Smooth muscle cell (in vitro differentiated cells): ENCODE measurements at regions not wholly inside any gene's neighbourhood (a gene's known extent, or its start where the extent isn't known, plus 50 kb on each side); places are given as distances from the start of the nearest gene placed in this dataset.

Source experiments
- DNase-seq: peaks from one replicate; lab custom pipeline; 2025; ENCODE audit not compliant: unreplicated experiment; lab: John Stamatoyannopoulos, UW
- H2AFZ ChIP-seq: fragments of 200-600 bp; sonication (generic); 2 replicates; pipeline ENCODE4 v1.6.0; 2016; ENCODE audit warnings: antibody characterized with exemption, low read depth, mild to moderate bottlenecking
- H3F3A ChIP-seq: fragments of 200-600 bp; sonication (generic); 2 replicates; pipeline ENCODE4 v1.6.0; 2017; ENCODE audit warnings: antibody characterized with exemption, low read depth
- H3K27ac ChIP-seq: fragments of 200-600 bp; sonication (generic); 2 replicates; pipeline ENCODE4 v1.5.1; 2016; ENCODE audit warnings: low read depth, mild to moderate bottlenecking
- H3K27me3 ChIP-seq: fragments of 200-600 bp; sonication (generic); 2 replicates; pipeline ENCODE4 v1.6.1; 2016; ENCODE audit warnings: low read depth, mild to moderate bottlenecking
- H3K36me3 ChIP-seq: fragments of 200-600 bp; sonication (generic); 2 replicates; pipeline ENCODE4 v1.5.1; 2016; ENCODE audit warnings: low read depth
- H3K4me1 ChIP-seq: fragments of 200-600 bp; sonication (generic); 2 replicates; pipeline ENCODE4 v1.5.1; 2016; ENCODE audit warnings: low read depth
- H3K4me2 ChIP-seq: fragments of 200-600 bp; sonication (generic); 2 replicates; pipeline ENCODE4 v1.6.0; 2016; ENCODE audit warnings: mild to moderate bottlenecking
- H3K4me3 ChIP-seq: fragments of 200-600 bp; sonication (generic); 2 replicates; pipeline ENCODE4 v1.5.1; 2016; ENCODE audit warnings: mild to moderate bottlenecking
- H3K79me2 ChIP-seq: fragments of 200-600 bp; sonication (generic); 2 replicates; pipeline ENCODE4 v1.6.0; 2016; ENCODE audit warnings: low read depth, mild to moderate bottlenecking
- H3K9ac ChIP-seq: fragments of 200-600 bp; sonication (generic); 2 replicates; pipeline ENCODE4 v1.6.0; 2016; ENCODE audit warnings: low read depth
- H3K9me3 ChIP-seq: fragments of 200-600 bp; sonication (generic); replicated peaks from 2 replicates; pipeline ENCODE4 v1.5.1; 2016; ENCODE audit warnings: low read depth
- H4K20me1 ChIP-seq: fragments of 200-600 bp; sonication (generic); 2 replicates; pipeline ENCODE4 v1.6.0; 2016; ENCODE audit warnings: low read depth
- CTCF ChIP-seq: fragments of 200-600 bp; sonication (generic); IDR thresholded peaks from 2 replicates; pipeline ENCODE4 v1.5.1; 2017; ENCODE audit warnings: borderline replicate concordance, mild to moderate bottlenecking, antibody characterized with exemption; ENCODE audit not compliant: insufficient read depth, poor library complexity, severe bottlenecking
- WGBS: methylation state at CpG from one replicate; pipeline ENCODE4 v1.1.7; 2016; ENCODE audit warnings: low lambda C conversion rate; 5-methylcytosine and 5-hydroxymethylcytosine counted together

- DNase-seq, result no peak
These were observed 472.2 kb upstream of the KLHL4 start for GRCh38 chrX:87045352-87045751.

GRCh38 chrX:87049567-87049966, 468.0 kb upstream of the KLHL4 start:
- H3K79me2 ChIP-seq, result no peaks in the 10 kb centered on the region
- WGBS, result 87% methylated on average over 3 of the region's 3 CpGs
- no peak overlapping the region for H3K4me3 ChIP-seq
- H3K27ac ChIP-seq, result no peak overlapping the region
- no peak overlapping the region for H3K4me2 ChIP-seq
- no peaks in the 10 kb centered on the region for H3F3A ChIP-seq
- no peaks in the 10 kb centered on the region for H3K9me3 ChIP-seq
- H4K20me1 ChIP-seq, result no peaks in the 10 kb centered on the region
- no peak for DNase-seq
- H3K9ac ChIP-seq, result no peak overlapping the region
- TF ChIP-seq CTCF, result no peak
- H3K27me3 ChIP-seq, result no peaks in the 10 kb centered on the region
- H3K36me3 ChIP-seq, result no peaks in the 10 kb centered on the region
- H2AFZ ChIP-seq, result no peak overlapping the region
- H3K4me1 ChIP-seq, result no peaks in the 10 kb centered on the region

More at GRCh38 chrX:87045352-87045751, 472.2 kb upstream of the KLHL4 start:
- Histone ChIP-seq H3K4me1 (no peaks in the 10 kb centered on the region), H3K9me3 (no peaks in the 10 kb centered on the region), H3K79me2 (no peaks in the 10 kb centered on the region), H3K9ac (no peak overlapping the region), H3K27ac (no peak overlapping the region), H3F3A (no peaks in the 10 kb centered on the region), H3K4me3 (no peak overlapping the region), H3K36me3 (no peaks in the 10 kb centered on the region), H3K27me3 (no peaks in the 10 kb centered on the region), H2AFZ (no peak overlapping the region), H4K20me1 (no peaks in the 10 kb centered on the region), H3K4me2 (no peak overlapping the region)
- TF ChIP-seq CTCF, result no peak
- 85% methylated on average over 4 of the region's 4 CpGs for WGBS

- Histone ChIP-seq H3K4me2 (no peak overlapping the region), H3K27me3 (no peaks in the 10 kb centered on the region), H2AFZ (no peak overlapping the region), H3K9ac (no peak overlapping the region), H3K27ac (no peak overlapping the region), H3F3A (no peaks in the 10 kb centered on the region), H3K4me3 (no peak overlapping the region), H3K4me1 (no peaks in the 10 kb centered on the region), H3K79me2 (no peaks in the 10 kb centered on the region), H3K9me3 (no peaks in the 10 kb centered on the region), H3K36me3 (no peaks in the 10 kb centered on the region), H4K20me1 (no peaks in the 10 kb centered on the region)
- whole genome bisulfite sequencing, result 81% methylated on average over 2 of the region's 2 CpGs
- no peak for TF ChIP-seq CTCF
- no peak for DNase-seq
These were observed 454.0 kb upstream of the KLHL4 start for GRCh38 chrX:87063642-87064041.

- Histone ChIP-seq H3K4me1 (no peaks in the 10 kb centered on the region), H3K27ac (no peak overlapping the region), H3K9me3 (no peaks in the 10 kb centered on the region), H3K27me3 (no peaks in the 10 kb centered on the region), H2AFZ (no peak overlapping the region), H3K9ac (no peak overlapping the region), H3K4me3 (no peak overlapping the region), H4K20me1 (no peaks in the 10 kb centered on the region), H3F3A (no peaks in the 10 kb centered on the region), H3K79me2 (no peaks in the 10 kb centered on the region), H3K4me2 (no peak overlapping the region), H3K36me3 (no peaks in the 10 kb centered on the region)
- DNase-seq, result no peak
- TF ChIP-seq CTCF, result no peak
These were observed 453.1 kb upstream of the KLHL4 start for GRCh38 chrX:87064502-87064901.
